ENCODE measurements at regions not wholly inside any gene's neighbourhood (a gene's known extent, or its start where the extent isn't known, plus 50 kb on each side); places are given as distances from the start of the nearest gene placed in this dataset.

DNA sequence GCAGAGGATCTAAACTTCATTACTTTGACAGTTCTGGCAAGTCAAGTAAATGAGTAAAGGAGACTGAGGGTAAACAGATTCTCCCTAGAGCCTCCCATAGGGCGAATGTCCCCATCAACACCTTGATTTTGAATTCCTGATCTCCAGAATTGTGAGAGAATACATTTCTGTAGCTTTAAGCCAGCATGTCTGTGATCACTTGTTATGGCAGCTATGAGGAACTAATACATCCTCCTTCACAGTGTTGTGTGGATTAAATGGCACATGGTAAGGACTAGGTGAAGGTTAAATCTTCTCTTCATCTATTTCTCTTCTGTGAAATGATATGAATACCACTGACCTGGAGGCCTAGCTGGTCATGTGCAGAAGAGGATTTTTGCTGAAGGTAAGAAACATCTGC is 137.3 kb downstream of the CPEB2 start:
- no peak for TF ChIP-seq POLR2A (IDR thresholded peaks at IDR 0.05)
- TF ChIP-seq, protein P1, sequence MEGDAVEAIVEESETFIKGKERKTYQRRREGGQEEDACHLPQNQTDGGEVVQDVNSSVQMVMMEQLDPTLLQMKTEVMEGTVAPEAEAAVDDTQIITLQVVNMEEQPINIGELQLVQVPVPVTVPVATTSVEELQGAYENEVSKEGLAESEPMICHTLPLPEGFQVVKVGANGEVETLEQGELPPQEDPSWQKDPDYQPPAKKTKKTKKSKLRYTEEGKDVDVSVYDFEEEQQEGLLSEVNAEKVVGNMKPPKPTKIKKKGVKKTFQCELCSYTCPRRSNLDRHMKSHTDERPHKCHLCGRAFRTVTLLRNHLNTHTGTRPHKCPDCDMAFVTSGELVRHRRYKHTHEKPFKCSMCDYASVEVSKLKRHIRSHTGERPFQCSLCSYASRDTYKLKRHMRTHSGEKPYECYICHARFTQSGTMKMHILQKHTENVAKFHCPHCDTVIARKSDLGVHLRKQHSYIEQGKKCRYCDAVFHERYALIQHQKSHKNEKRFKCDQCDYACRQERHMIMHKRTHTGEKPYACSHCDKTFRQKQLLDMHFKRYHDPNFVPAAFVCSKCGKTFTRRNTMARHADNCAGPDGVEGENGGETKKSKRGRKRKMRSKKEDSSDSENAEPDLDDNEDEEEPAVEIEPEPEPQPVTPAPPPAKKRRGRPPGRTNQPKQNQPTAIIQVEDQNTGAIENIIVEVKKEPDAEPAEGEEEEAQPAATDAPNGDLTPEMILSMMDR (IDR thresholded peaks at IDR 0.05): no peak
